ENCODE measurements at regions not wholly inside any gene's neighbourhood (a gene's known extent, or its start where the extent isn't known, plus 50 kb on each side); places are given as distances from the start of the nearest gene placed in this dataset.

- TF ChIP-seq POLR2A (IDR thresholded peaks at IDR 0.05) (no peak), CTCF (IDR thresholded peaks at IDR 0.05) (no peak)
These were observed 84.9 kb upstream of the ANKRD55 start for GRCh38 chr5:56317923-56318561.

All from uterus (tissue), 2 donors.